ENCODE measurements at regions not wholly inside any gene's neighbourhood (a gene's known extent, or its start where the extent isn't known, plus 50 kb on each side); places are given as distances from the start of the nearest gene placed in this dataset.
A peak's percentile ranks its signal among the peaks of the same experiment; 100 is the strongest.

DNA sequence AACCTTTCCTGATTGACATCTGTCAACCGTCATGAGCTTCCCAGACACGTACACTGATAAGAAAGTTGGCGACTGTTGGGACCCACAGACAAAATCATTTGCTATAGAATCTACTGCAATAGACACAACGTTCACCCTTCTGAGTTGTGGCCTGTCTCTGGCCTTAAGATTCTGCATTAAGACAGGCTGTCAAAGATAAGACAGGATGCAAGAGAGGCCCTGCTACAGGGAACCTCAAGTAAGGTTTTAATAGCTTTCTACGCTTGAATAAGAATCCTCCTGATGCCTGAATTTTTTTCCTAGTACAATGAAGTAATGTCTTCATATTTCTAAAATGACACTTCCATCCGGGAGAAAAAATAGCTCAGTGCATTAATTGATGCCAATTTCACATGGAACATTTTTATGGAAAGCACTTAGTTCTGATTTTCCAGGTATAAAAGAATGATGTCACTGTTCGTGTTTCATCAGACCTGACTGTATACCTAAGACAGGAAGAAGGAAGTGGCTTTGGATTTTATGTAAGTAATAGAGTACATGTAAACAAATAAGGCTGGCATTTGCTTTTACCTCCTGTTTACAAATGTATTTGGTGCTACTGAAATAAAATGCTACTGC is 275.2 kb upstream of the GPC6 start:
- no peak overlapping the region for H2AFZ ChIP-seq (ENCODE audit: low read depth, low read length)
- no peak overlapping the region for H2AK5ac ChIP-seq (ENCODE audit: low read length, severe bottlenecking)
- no peak overlapping the region for H3K4me2 ChIP-seq (ENCODE audit: low read length, poor library complexity, severe bottlenecking)
- no peak overlapping the region for H2BK120ac ChIP-seq (ENCODE audit: low read depth, low read length)
- H3K36me3 ChIP-seq (ENCODE audit: control insufficient read depth in 1 of 2, insufficient read depth in 2 of 2, low read depth in 1 of 2, low read length in 2 of 2) = no peaks in the 10 kb centered on the region
- H4K8ac ChIP-seq (ENCODE audit: low read length) = no peak overlapping the region
- no peaks in the 10 kb centered on the region for H3K79me1 ChIP-seq (replicated peaks; ENCODE audit: low read length, poor library complexity, severe bottlenecking)
- H3K9me3 ChIP-seq (ENCODE audit: control insufficient read depth, low read length) = no peaks in the 10 kb centered on the region
- peak overlapping the region; percentile 74 for H3K27ac ChIP-seq (ENCODE audit: low read length, poor library complexity, severe bottlenecking)
- no peak overlapping the region for H3K18ac ChIP-seq (ENCODE audit: low read depth in 1 of 2, low read length in 2 of 2)
- H2BK12ac ChIP-seq (ENCODE audit: low read length in 2 of 2) = no peak overlapping the region
- H2BK15ac ChIP-seq (ENCODE audit: low read depth, poor library complexity, severe bottlenecking) = no peak overlapping the region
- no peak overlapping the region for H2BK5ac ChIP-seq (ENCODE audit: low read depth, low read length, poor library complexity, severe bottlenecking)
- no peak overlapping the region for H3K14ac ChIP-seq (ENCODE audit: low read length in 2 of 2)
- no peaks in the 10 kb centered on the region for H3K27me3 ChIP-seq (ENCODE audit: control insufficient read depth in 1 of 2, insufficient read depth in 1 of 2, low read length in 2 of 2)
- H3K4me3 ChIP-seq (ENCODE audit: insufficient read depth in 1 of 2, low read depth in 1 of 2, low read length in 2 of 2) = no peak overlapping the region
- DNase-seq = peak; percentile 12
- H3K4me1 ChIP-seq (ENCODE audit: control insufficient read depth, insufficient read depth, low read depth, low read length) = peaks cover 3% of the 10 kb centered on the region
- no peak overlapping the region for H3K23ac ChIP-seq (ENCODE audit: low read length in 2 of 2)
- H3K4ac ChIP-seq (ENCODE audit: low read depth in 1 of 2, low read length in 2 of 2) = no peak overlapping the region
- H3K9ac ChIP-seq (ENCODE audit: low read length) = no peak overlapping the region
- 63% methylated on average over 6 of the region's 7 CpGs for whole genome bisulfite sequencing
- H4K91ac ChIP-seq (ENCODE audit: low read length) = no peak overlapping the region

DNA sequence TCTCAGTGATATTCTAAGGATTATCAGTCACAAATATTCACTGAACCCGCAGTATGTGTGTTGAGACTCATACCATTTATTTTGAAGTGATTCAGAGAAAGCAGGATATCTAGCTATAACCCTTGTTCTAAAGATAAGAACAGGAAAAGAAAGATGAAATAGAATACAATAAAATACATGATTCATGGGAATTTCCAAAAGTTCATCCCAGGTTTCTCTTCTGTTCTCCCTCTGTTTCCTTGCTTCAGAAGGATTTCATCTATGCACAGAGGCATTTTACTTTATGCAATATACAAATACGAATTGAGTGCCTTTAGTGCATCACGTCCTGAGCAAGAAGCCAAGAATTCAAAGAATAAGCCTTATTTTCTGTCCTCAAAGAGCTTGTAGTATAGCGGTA is 274.4 kb upstream of the GPC6 start:
- peaks cover 4% of the 10 kb centered on the region for H3K9me3 ChIP-seq (ENCODE audit: control insufficient read depth, low read length)
- no peak overlapping the region for H3K18ac ChIP-seq (ENCODE audit: low read depth in 1 of 2, low read length in 2 of 2)

DNA sequence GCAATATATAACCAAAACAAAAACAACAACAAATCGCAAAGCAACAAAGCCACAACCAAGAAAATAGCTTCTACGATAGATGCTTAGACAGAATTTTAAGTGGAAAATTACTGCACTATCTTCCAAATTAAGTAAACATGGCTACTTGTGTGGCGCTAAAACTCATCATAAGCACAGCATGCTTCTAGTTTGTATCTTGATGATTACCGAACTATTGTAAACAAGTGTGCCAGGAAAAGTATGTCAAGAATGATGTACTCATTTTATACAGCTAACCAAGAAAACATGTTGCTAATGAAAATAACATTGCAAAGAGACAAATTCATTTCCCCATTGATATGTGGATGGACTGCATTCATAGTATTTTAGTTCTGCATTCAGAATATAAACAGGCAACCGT is 271.9 kb upstream of the GPC6 start:
- H3K4me2 ChIP-seq (ENCODE audit: low read length, poor library complexity, severe bottlenecking) = no peak overlapping the region
- no peak overlapping the region for H3K23ac ChIP-seq (ENCODE audit: low read length in 2 of 2)
- H3K9me3 ChIP-seq (ENCODE audit: control insufficient read depth, low read length) = peaks cover 4% of the 10 kb centered on the region
- no peak overlapping the region for H3K27ac ChIP-seq (ENCODE audit: low read length, poor library complexity, severe bottlenecking)
- H3K79me1 ChIP-seq (replicated peaks; ENCODE audit: low read length, poor library complexity, severe bottlenecking) = no peaks in the 10 kb centered on the region
- H4K91ac ChIP-seq (ENCODE audit: low read length) = no peak overlapping the region
- H3K9ac ChIP-seq (ENCODE audit: low read length) = no peak overlapping the region
- peak; percentile 36 for DNase-seq
- H2BK120ac ChIP-seq (ENCODE audit: low read depth, low read length) = no peak overlapping the region
- H2BK15ac ChIP-seq (ENCODE audit: low read depth, poor library complexity, severe bottlenecking) = no peak overlapping the region
- H4K8ac ChIP-seq (ENCODE audit: low read length) = no peak overlapping the region
- 75% methylated on average over 2 of the region's 5 CpGs for WGBS
- H2AK5ac ChIP-seq (ENCODE audit: low read length, severe bottlenecking) = no peak overlapping the region
- no peak overlapping the region for H3K4me3 ChIP-seq (ENCODE audit: insufficient read depth in 1 of 2, low read depth in 1 of 2, low read length in 2 of 2)
- H3K4me1 ChIP-seq (ENCODE audit: control insufficient read depth, insufficient read depth, low read depth, low read length) = peaks cover 3% of the 10 kb centered on the region
- H2AFZ ChIP-seq (ENCODE audit: low read depth, low read length) = no peak overlapping the region
- H3K36me3 ChIP-seq (ENCODE audit: control insufficient read depth in 1 of 2, insufficient read depth in 2 of 2, low read depth in 1 of 2, low read length in 2 of 2) = no peaks in the 10 kb centered on the region
- no peak overlapping the region for H2BK5ac ChIP-seq (ENCODE audit: low read depth, low read length, poor library complexity, severe bottlenecking)
- no peaks in the 10 kb centered on the region for H3K27me3 ChIP-seq (ENCODE audit: control insufficient read depth in 1 of 2, insufficient read depth in 1 of 2, low read length in 2 of 2)
- H3K4ac ChIP-seq (ENCODE audit: low read depth in 1 of 2, low read length in 2 of 2) = no peak overlapping the region
- no peak overlapping the region for H2BK12ac ChIP-seq (ENCODE audit: low read length in 2 of 2)
- no peak overlapping the region for H3K14ac ChIP-seq (ENCODE audit: low read length in 2 of 2)
- H3K18ac ChIP-seq (ENCODE audit: low read depth in 1 of 2, low read length in 2 of 2) = no peak overlapping the region

More for the DNA sequence above, 274.4 kb upstream of the GPC6 start:
- no peak overlapping the region for H3K4ac ChIP-seq (ENCODE audit: low read depth in 1 of 2, low read length in 2 of 2)
- H2BK12ac ChIP-seq (ENCODE audit: low read length in 2 of 2) = no peak overlapping the region
- H4K8ac ChIP-seq (ENCODE audit: low read length) = no peak overlapping the region
- no peaks in the 10 kb centered on the region for H3K36me3 ChIP-seq (ENCODE audit: control insufficient read depth in 1 of 2, insufficient read depth in 2 of 2, low read depth in 1 of 2, low read length in 2 of 2)
- no peak overlapping the region for H2BK5ac ChIP-seq (ENCODE audit: low read depth, low read length, poor library complexity, severe bottlenecking)
- no peak for DNase-seq
- no peak overlapping the region for H2BK120ac ChIP-seq (ENCODE audit: low read depth, low read length)
- no peak overlapping the region for H3K4me2 ChIP-seq (ENCODE audit: low read length, poor library complexity, severe bottlenecking)
- no peak overlapping the region for H3K27ac ChIP-seq (ENCODE audit: low read length, poor library complexity, severe bottlenecking)
- no peaks in the 10 kb centered on the region for H3K27me3 ChIP-seq (ENCODE audit: control insufficient read depth in 1 of 2, insufficient read depth in 1 of 2, low read length in 2 of 2)
- H3K14ac ChIP-seq (ENCODE audit: low read length in 2 of 2) = no peak overlapping the region
- no peak overlapping the region for H2AK5ac ChIP-seq (ENCODE audit: low read length, severe bottlenecking)
- H2AFZ ChIP-seq (ENCODE audit: low read depth, low read length) = no peak overlapping the region
- no peak overlapping the region for H2BK15ac ChIP-seq (ENCODE audit: low read depth, poor library complexity, severe bottlenecking)
- 60% methylated on average over 1 of the region's 4 CpGs for WGBS
- no peak overlapping the region for H4K91ac ChIP-seq (ENCODE audit: low read length)
- no peak overlapping the region for H3K4me3 ChIP-seq (ENCODE audit: insufficient read depth in 1 of 2, low read depth in 1 of 2, low read length in 2 of 2)
- no peaks in the 10 kb centered on the region for H3K79me1 ChIP-seq (replicated peaks; ENCODE audit: low read length, poor library complexity, severe bottlenecking)
- H3K4me1 ChIP-seq (ENCODE audit: control insufficient read depth, insufficient read depth, low read depth, low read length) = peaks cover 3% of the 10 kb centered on the region
- no peak overlapping the region for H3K9ac ChIP-seq (ENCODE audit: low read length)
- no peak overlapping the region for H3K23ac ChIP-seq (ENCODE audit: low read length in 2 of 2)

DNA sequence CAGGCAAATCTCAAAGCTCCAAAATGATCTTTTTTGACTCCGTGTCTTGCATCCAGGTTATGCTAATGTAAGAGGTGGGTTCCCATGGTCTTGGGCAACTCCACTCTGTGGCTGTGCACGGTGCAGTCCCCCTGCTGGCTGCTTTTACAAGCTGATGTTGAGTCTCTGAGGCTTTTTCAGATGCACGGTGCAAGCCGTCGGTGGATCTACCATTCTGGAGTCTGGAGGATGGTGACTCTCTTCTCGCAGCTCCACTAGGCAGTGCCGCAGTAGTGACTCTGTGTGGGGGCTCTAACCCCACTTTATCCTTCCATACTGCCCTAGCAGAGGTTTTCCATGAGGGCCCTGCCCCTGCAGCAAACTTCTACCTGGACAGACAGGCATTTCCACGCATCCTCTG is 266.8 kb upstream of the GPC6 start:
- Histone ChIP-seq H2BK5ac (ENCODE audit: low read depth, low read length, poor library complexity, severe bottlenecking) (no peak overlapping the region), H3K4ac (ENCODE audit: low read depth in 1 of 2, low read length in 2 of 2) (no peak overlapping the region), H2AK5ac (ENCODE audit: low read length, severe bottlenecking) (no peak overlapping the region), H3K9ac (ENCODE audit: low read length) (no peak overlapping the region), H3K23ac (ENCODE audit: low read length in 2 of 2) (no peak overlapping the region), H3K79me1 (replicated peaks; ENCODE audit: low read length, poor library complexity, severe bottlenecking) (no peaks in the 10 kb centered on the region), H3K18ac (ENCODE audit: low read depth in 1 of 2, low read length in 2 of 2) (no peak overlapping the region), H3K14ac (ENCODE audit: low read length in 2 of 2) (no peak overlapping the region), H3K27me3 (ENCODE audit: control insufficient read depth in 1 of 2, insufficient read depth in 1 of 2, low read length in 2 of 2) (no peaks in the 10 kb centered on the region), H2BK15ac (ENCODE audit: low read depth, poor library complexity, severe bottlenecking) (no peak overlapping the region), H3K4me3 (ENCODE audit: insufficient read depth in 1 of 2, low read depth in 1 of 2, low read length in 2 of 2) (no peak overlapping the region), H3K4me2 (ENCODE audit: low read length, poor library complexity, severe bottlenecking) (no peak overlapping the region), H3K9me3 (ENCODE audit: control insufficient read depth, low read length) (peaks cover 4% of the 10 kb centered on the region), H4K91ac (ENCODE audit: low read length) (no peak overlapping the region), H3K27ac (ENCODE audit: low read length, poor library complexity, severe bottlenecking) (no peak overlapping the region), H2AFZ (ENCODE audit: low read depth, low read length) (no peak overlapping the region), H2BK12ac (ENCODE audit: low read length in 2 of 2) (no peak overlapping the region), H3K36me3 (ENCODE audit: control insufficient read depth in 1 of 2, insufficient read depth in 2 of 2, low read depth in 1 of 2, low read length in 2 of 2) (no peaks in the 10 kb centered on the region), H2BK120ac (ENCODE audit: low read depth, low read length) (no peak overlapping the region), H3K4me1 (ENCODE audit: control insufficient read depth, insufficient read depth, low read depth, low read length) (no peaks in the 10 kb centered on the region), H4K8ac (ENCODE audit: low read length) (no peak overlapping the region)
- WGBS = 92% methylated on average over 8 of the region's 8 CpGs
- DNase-seq = no peak
